Mesenchymal stem cell (in vitro differentiated cells and primary cell): ENCODE measurements at regions not wholly inside any gene's neighbourhood (a gene's known extent, or its start where the extent isn't known, plus 50 kb on each side); places are given as distances from the start of the nearest gene placed in this dataset.

ENCODE experiments used
- DNase-seq: peaks from one replicate; pipeline ENCODE4 v3.0.0-alpha.2; 2013
- H2AFZ ChIP-seq: one replicate; pipeline ENCODE4 v1.6.1; 2013; ENCODE audit warnings: low read depth, mild to moderate bottlenecking, control low read depth, inconsistent platforms, low read length, moderate library complexity
- H2AK5ac ChIP-seq: 2 replicates; pipeline ENCODE4 v1.6.1; 2013; ENCODE audit warnings: low read length, moderate library complexity, mild to moderate bottlenecking, inconsistent platforms; ENCODE audit not compliant: severe bottlenecking
- H2BK120ac ChIP-seq: one replicate; pipeline ENCODE4 v1.6.1; 2013; ENCODE audit warnings: low read depth, mild to moderate bottlenecking, inconsistent platforms, low read length, moderate library complexity
- H2BK12ac ChIP-seq, 2 experiments: one replicate each; pipeline ENCODE4 v1.6.1; 2013; ENCODE audit warnings: inconsistent platforms in 2 of 2, low read length in 2 of 2, mild to moderate bottlenecking in 2 of 2, moderate library complexity in 2 of 2, control low read depth in 1 of 2
- H2BK15ac ChIP-seq: one replicate; pipeline ENCODE4 v1.6.1; 2013; ENCODE audit warnings: mild to moderate bottlenecking, low read depth, inconsistent platforms; ENCODE audit not compliant: poor library complexity, severe bottlenecking
- H2BK5ac ChIP-seq: 2 replicates; pipeline ENCODE4 v1.6.1; 2013; ENCODE audit warnings: low read depth, mild to moderate bottlenecking, low read length, control low read depth, inconsistent platforms; ENCODE audit not compliant: poor library complexity, severe bottlenecking
- H3K14ac ChIP-seq, 2 experiments: one replicate each; pipeline ENCODE4 v1.6.1; 2013; ENCODE audit warnings: inconsistent platforms in 2 of 2, low read length in 2 of 2, control low read depth in 1 of 2, mild to moderate bottlenecking in 1 of 2, moderate library complexity in 1 of 2
- H3K18ac ChIP-seq, 2 experiments: one replicate each; pipeline ENCODE4 v1.6.1; 2013; ENCODE audit warnings: inconsistent platforms in 2 of 2, low read length in 2 of 2, control low read depth in 1 of 2, low read depth in 1 of 2, mild to moderate bottlenecking in 1 of 2
- H3K23ac ChIP-seq, 2 experiments: one replicate each; pipeline ENCODE4 v1.6.1; 2013; ENCODE audit warnings: inconsistent platforms in 2 of 2, low read length in 2 of 2, mild to moderate bottlenecking in 2 of 2, moderate library complexity in 2 of 2, control low read depth in 1 of 2
- H3K27ac ChIP-seq: 2 replicates; pipeline ENCODE4 v1.5.1; 2013; ENCODE audit warnings: mild to moderate bottlenecking, moderate library complexity, low read length, control low read depth, inconsistent platforms; ENCODE audit not compliant: poor library complexity, severe bottlenecking
- H3K27me3 ChIP-seq, 2 experiments: 2 replicates each; pipeline versions ENCODE4 v1.6.1 to v1.7.0; 2013; ENCODE audit warnings: low read length in 2 of 2, mild to moderate bottlenecking in 2 of 2, moderate library complexity in 2 of 2, control low read depth in 1 of 2, inconsistent platforms in 1 of 2; ENCODE audit not compliant: control insufficient read depth in 1 of 2, insufficient read depth in 1 of 2
- H3K36me3 ChIP-seq, 2 experiments: 2 replicates each; pipeline versions ENCODE4 v1.6.1 to v1.7.0; 2013; ENCODE audit warnings: low read length in 2 of 2, control low read depth in 1 of 2, inconsistent platforms in 1 of 2, low read depth in 1 of 2, mild to moderate bottlenecking in 1 of 2; ENCODE audit not compliant: insufficient read depth in 2 of 2, control insufficient read depth in 1 of 2
- H3K4ac ChIP-seq, 2 experiments: one replicate each; pipeline ENCODE4 v1.6.1; 2013; ENCODE audit warnings: inconsistent platforms in 2 of 2, low read length in 2 of 2, mild to moderate bottlenecking in 2 of 2, moderate library complexity in 2 of 2, control low read depth in 1 of 2, low read depth in 1 of 2
- H3K4me1 ChIP-seq: 2 replicates; pipeline ENCODE4 v1.6.1; 2013; ENCODE audit warnings: low read depth, low read length, control low read depth; ENCODE audit not compliant: control insufficient read depth, insufficient read depth
- H3K4me2 ChIP-seq: 2 replicates; pipeline ENCODE4 v1.6.1; 2013; ENCODE audit warnings: low read length, mild to moderate bottlenecking, inconsistent platforms; ENCODE audit not compliant: poor library complexity, severe bottlenecking
- H3K4me3 ChIP-seq, 2 experiments: 2 replicates each; pipeline versions ENCODE4 v1.5.1 to v1.7.0; 2013; ENCODE audit warnings: low read length in 2 of 2, mild to moderate bottlenecking in 2 of 2, control low read depth in 1 of 2, low read depth in 1 of 2; ENCODE audit not compliant: insufficient read depth in 1 of 2
- H3K79me1 ChIP-seq: replicated peaks from 2 replicates; pipeline ENCODE4 v1.6.1; 2013; ENCODE audit warnings: mild to moderate bottlenecking, control low read depth, low read length, inconsistent platforms; ENCODE audit not compliant: poor library complexity, severe bottlenecking
- H3K9ac ChIP-seq: 2 replicates; pipeline ENCODE4 v1.7.0; 2013; ENCODE audit warnings: mild to moderate bottlenecking, low read length, moderate library complexity
- H3K9me3 ChIP-seq: 2 replicates; pipeline ENCODE4 v1.7.0; 2013; ENCODE audit warnings: mild to moderate bottlenecking, low read length; ENCODE audit not compliant: control insufficient read depth
- H4K8ac ChIP-seq: one replicate; pipeline ENCODE4 v1.6.1; 2013; ENCODE audit warnings: inconsistent platforms, mild to moderate bottlenecking, low read length, moderate library complexity
- H4K91ac ChIP-seq: one replicate; pipeline ENCODE4 v1.6.1; 2013; ENCODE audit warnings: mild to moderate bottlenecking, low read length, inconsistent platforms
- WGBS: methylation state at CpG from one replicate; pipeline ENCODE4 v1.1.7; 2013; ENCODE audit warnings: mixed read lengths; 5-methylcytosine and 5-hydroxymethylcytosine counted together

GRCh38 chr10:10824591-10825148 is 193.0 kb upstream of the CELF2 start:
- Histone ChIP-seq H4K91ac (no peak overlapping the region), H2AK5ac (no peak overlapping the region), H3K4me1 (peaks cover 3% of the 10 kb centered on the region), H3K14ac (no peak overlapping the region), H3K9me3 (no peaks in the 10 kb centered on the region), H4K8ac (no peak overlapping the region), H3K9ac (peak overlapping the region; percentile 85), H2BK120ac (no peak overlapping the region), H2BK15ac (no peak overlapping the region), H3K18ac (no peak overlapping the region), H2BK5ac (no peak overlapping the region), H2BK12ac (no peak overlapping the region), H3K4me2 (peak overlapping the region; percentile 8), H3K36me3 (no peaks in the 10 kb centered on the region), H3K27ac (no peak overlapping the region), H2AFZ (no peak overlapping the region), H3K4me3 (peak overlapping the region in 1 of 2 experiments; percentile 55), H3K4ac (no peak overlapping the region), H3K79me1 (no peaks in the 10 kb centered on the region), H3K23ac (no peak overlapping the region), H3K27me3 (no peaks in the 10 kb centered on the region)
- WGBS = 95% methylated on average over 6 of the region's 8 CpGs
- DNase-seq = peak; percentile 58

GRCh38 chr10:10826125-10826524 is 191.5 kb upstream of the CELF2 start:
- Histone ChIP-seq H3K4ac (no peak overlapping the region), H3K4me3 (no peak overlapping the region)
- 0% methylated on average over 1 of the region's 1 CpG for WGBS

GRCh38 chr10:10828623-10829022 is 189.0 kb upstream of the CELF2 start:
- no peak overlapping the region for H2BK15ac ChIP-seq

More at GRCh38 chr10:10826125-10826524, 191.5 kb upstream of the CELF2 start:
- Histone ChIP-seq H4K91ac (no peak overlapping the region), H3K4me2 (no peak overlapping the region), H4K8ac (no peak overlapping the region), H3K18ac (no peak overlapping the region), H2AK5ac (no peak overlapping the region), H3K36me3 (no peaks in the 10 kb centered on the region), H3K4me1 (peaks cover 5% of the 10 kb centered on the region), H2BK5ac (no peak overlapping the region), H3K14ac (no peak overlapping the region), H2BK15ac (no peak overlapping the region), H2BK12ac (no peak overlapping the region), H3K9me3 (no peaks in the 10 kb centered on the region), H3K27ac (no peak overlapping the region), H2AFZ (no peak overlapping the region), H3K23ac (no peak overlapping the region), H3K27me3 (no peaks in the 10 kb centered on the region), H2BK120ac (no peak overlapping the region), H3K79me1 (no peaks in the 10 kb centered on the region), H3K9ac (peak overlapping the region; percentile 85)
- peak; percentile 67 for DNase-seq

DNA sequence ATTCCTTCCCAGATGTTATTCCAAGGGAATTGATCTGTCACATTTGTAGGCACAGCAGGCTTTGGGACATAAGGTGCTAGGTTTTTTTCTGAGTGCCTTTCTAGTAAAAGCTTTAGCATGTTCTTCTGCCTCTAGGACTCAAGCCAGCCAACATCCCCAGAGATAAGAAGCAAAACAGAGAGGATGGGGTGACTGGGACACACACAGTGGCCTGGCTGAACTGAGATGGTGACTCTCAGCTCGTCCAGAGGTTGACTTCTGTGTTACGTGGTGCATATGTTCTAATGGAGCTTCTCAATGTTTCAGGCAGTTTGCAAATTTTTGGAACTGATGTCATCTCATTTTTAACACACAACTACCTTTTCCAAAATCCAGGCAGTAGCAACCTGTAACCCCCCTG is 188.1 kb upstream of the CELF2 start:
- Histone ChIP-seq H2BK120ac (no peak overlapping the region), H3K27me3 (no peaks in the 10 kb centered on the region), H3K23ac (no peak overlapping the region), H3K18ac (no peak overlapping the region), H4K8ac (no peak overlapping the region), H2BK12ac (peak overlapping the region in 1 of 2 experiments; percentile 57), H3K4ac (no peak overlapping the region), H2BK15ac (no peak overlapping the region), H3K14ac (no peak overlapping the region), H2AK5ac (peak overlapping the region; percentile 1), H3K4me3 (peak overlapping the region in 1 of 2 experiments; percentile 17), H3K4me2 (no peak overlapping the region), H3K9me3 (no peaks in the 10 kb centered on the region), H4K91ac (no peak overlapping the region), H3K27ac (no peak overlapping the region), H3K36me3 (no peaks in the 10 kb centered on the region), H2BK5ac (no peak overlapping the region), H3K79me1 (no peaks in the 10 kb centered on the region), H3K4me1 (peaks cover 3% of the 10 kb centered on the region), H2AFZ (no peak overlapping the region), H3K9ac (peak overlapping the region; percentile 94)
- WGBS = 100% methylated on average over 2 of the region's 2 CpGs
- DNase-seq = no peak

More at GRCh38 chr10:10828623-10829022, 189.0 kb upstream of the CELF2 start:
- no peak overlapping the region for H2AK5ac ChIP-seq
- no peak overlapping the region for H3K4me2 ChIP-seq
- no peak overlapping the region for H2BK12ac ChIP-seq
- H3K4me1 ChIP-seq = peaks cover 3% of the 10 kb centered on the region
- no peak overlapping the region for H4K91ac ChIP-seq
- no peaks in the 10 kb centered on the region for H3K27me3 ChIP-seq
- H3K79me1 ChIP-seq = no peaks in the 10 kb centered on the region
- no peak overlapping the region for H2AFZ ChIP-seq
- H3K18ac ChIP-seq = no peak overlapping the region
- H3K4ac ChIP-seq = no peak overlapping the region
- H2BK120ac ChIP-seq = no peak overlapping the region
- no peak for DNase-seq
- H3K14ac ChIP-seq = no peak overlapping the region
- H3K4me3 ChIP-seq = no peak overlapping the region
- H3K9me3 ChIP-seq = no peaks in the 10 kb centered on the region
- H3K9ac ChIP-seq = no peak overlapping the region
- no peak overlapping the region for H4K8ac ChIP-seq
- H3K23ac ChIP-seq = no peak overlapping the region
- no peak overlapping the region for H3K27ac ChIP-seq
- no peak overlapping the region for H2BK5ac ChIP-seq
- H3K36me3 ChIP-seq = no peaks in the 10 kb centered on the region
